KMS-11 (cell line): ENCODE measurements at regions not wholly inside any gene's neighbourhood (a gene's known extent, or its start where the extent isn't known, plus 50 kb on each side); places are given as distances from the start of the nearest gene placed in this dataset.
"Not testable (repeated sequence)": the region's sequence is repeated elsewhere in the genome, so short reads cannot be mapped to it uniquely, and the experiment has no call there.

Experiments used
- H2AFZ ChIP-seq: fragments of 200-600 bp; sonication (generic); 2 replicates; pipeline ENCODE4 v1.6.1; 2016; ENCODE audit warnings: antibody characterized with exemption, mixed run types, low read depth
- H3K27ac ChIP-seq: fragments of 200-600 bp; sonication (generic); 2 replicates; pipeline ENCODE4 v1.6.1; 2016; ENCODE audit warnings: mild to moderate bottlenecking, mixed run types
- H3K27me3 ChIP-seq: fragments of 200-600 bp; sonication (generic); 2 replicates; pipeline ENCODE4 v1.6.1; 2017; ENCODE audit warnings: mild to moderate bottlenecking, low read depth, mixed run types, moderate library complexity; ENCODE audit not compliant: insufficient read depth
- H3K36me3 ChIP-seq: fragments of 200-600 bp; sonication (generic); 2 replicates; pipeline ENCODE4 v1.6.1; 2017; ENCODE audit warnings: mild to moderate bottlenecking, mixed run types; ENCODE audit not compliant: insufficient read depth
- H3K4me1 ChIP-seq: fragments of 200-600 bp; sonication (generic); 2 replicates; pipeline ENCODE4 v1.6.1; 2016; ENCODE audit warnings: mild to moderate bottlenecking, low read depth, mixed run types; ENCODE audit not compliant: poor library complexity, severe bottlenecking
- H3K4me2 ChIP-seq: fragments of 200-600 bp; sonication (generic); 2 replicates; pipeline ENCODE4 v1.7.0; 2016; ENCODE audit warnings: mild to moderate bottlenecking, mixed run types
- H3K4me3 ChIP-seq: fragments of 200-600 bp; sonication (generic); IDR thresholded peaks from 2 replicates; pipeline ENCODE4 v1.6.1; 2017; ENCODE audit warnings: low read depth, low read length, mixed read lengths; ENCODE audit not compliant: insufficient read depth
- H3K79me2 ChIP-seq: fragments of 200-600 bp; sonication (generic); 2 replicates; pipeline ENCODE4 v1.6.1; 2016; ENCODE audit warnings: low read depth, mixed run types; ENCODE audit not compliant: insufficient read depth
- H3K9ac ChIP-seq: fragments of 200-600 bp; sonication (generic); 2 replicates; pipeline ENCODE4 v1.6.1; 2016; ENCODE audit warnings: mild to moderate bottlenecking, mixed run types
- H4K20me1 ChIP-seq: fragments of 200-600 bp; sonication (generic); 2 replicates; pipeline ENCODE4 v1.6.1; 2016; ENCODE audit warnings: mild to moderate bottlenecking, mixed run types; ENCODE audit not compliant: insufficient read depth
- CTCF ChIP-seq: fragments of 200-600 bp; sonication (generic); conservative IDR thresholded peaks from 2 replicates; pipeline ENCODE4 v1.6.1; 2017; ENCODE audit warnings: low read depth, mild to moderate bottlenecking, antibody characterized with exemption, low read length, moderate library complexity, mixed read lengths

- no peak overlapping the region for H3K27ac ChIP-seq
- no peak overlapping the region for H3K4me3 ChIP-seq
- no peaks in the 10 kb centered on the region for H3K4me1 ChIP-seq
- H4K20me1 ChIP-seq: no peaks in the 10 kb centered on the region
- no peaks in the 10 kb centered on the region for H3K36me3 ChIP-seq
- no peak overlapping the region for H3K4me2 ChIP-seq
- H3K27me3 ChIP-seq: no peaks in the 10 kb centered on the region
- H2AFZ ChIP-seq: no peak overlapping the region
- H3K79me2 ChIP-seq: no peaks in the 10 kb centered on the region
- no peak for TF ChIP-seq CTCF
- H3K9ac ChIP-seq: no peak overlapping the region
Observed at GRCh38 chr2:154565433-154565832, 133.1 kb upstream of the KCNJ3 start.

GRCh38 chr2:154568413-154568812, 130.1 kb upstream of the KCNJ3 start:
- H3K4me2 ChIP-seq: no peak overlapping the region
- no peak overlapping the region for H3K9ac ChIP-seq
- no peak for TF ChIP-seq CTCF
- no peaks in the 10 kb centered on the region for H4K20me1 ChIP-seq
- H3K27ac ChIP-seq: no peak overlapping the region
- H2AFZ ChIP-seq: no peak overlapping the region
- no peaks in the 10 kb centered on the region for H3K4me1 ChIP-seq
- no peaks in the 10 kb centered on the region for H3K27me3 ChIP-seq
- no peaks in the 10 kb centered on the region for H3K36me3 ChIP-seq
- no peaks in the 10 kb centered on the region for H3K79me2 ChIP-seq
- no peak overlapping the region for H3K4me3 ChIP-seq

GRCh38 chr2:154570501-154570900, 128.0 kb upstream of the KCNJ3 start:
- Histone ChIP-seq H2AFZ (no peak overlapping the region), H3K4me3 (no peak overlapping the region), H3K9ac (no peak overlapping the region), H3K79me2 (no peaks in the 10 kb centered on the region), H3K4me1 (no peaks in the 10 kb centered on the region), H3K27me3 (no peaks in the 10 kb centered on the region), H4K20me1 (no peaks in the 10 kb centered on the region), H3K36me3 (no peaks in the 10 kb centered on the region), H3K4me2 (no peak overlapping the region), H3K27ac (no peak overlapping the region)
- no peak for TF ChIP-seq CTCF

- not testable (repeated sequence) for H3K79me2 ChIP-seq, H3K27me3 ChIP-seq, H3K4me3 ChIP-seq, H3K4me1 ChIP-seq, H3K27ac ChIP-seq, H3K9ac ChIP-seq, H2AFZ ChIP-seq, H3K4me2 ChIP-seq, H4K20me1 ChIP-seq, H3K36me3 ChIP-seq
Observed at GRCh38 chr2:154576699-154577098, 121.8 kb upstream of the KCNJ3 start.

- no peak overlapping the region for H3K4me2 ChIP-seq
- H3K4me1 ChIP-seq: no peaks in the 10 kb centered on the region
- H3K79me2 ChIP-seq: no peaks in the 10 kb centered on the region
- no peak for TF ChIP-seq CTCF
- H3K27ac ChIP-seq: no peak overlapping the region
- no peaks in the 10 kb centered on the region for H3K36me3 ChIP-seq
- no peaks in the 10 kb centered on the region for H3K27me3 ChIP-seq
- H4K20me1 ChIP-seq: no peaks in the 10 kb centered on the region
- H2AFZ ChIP-seq: no peak overlapping the region
- H3K9ac ChIP-seq: no peak overlapping the region
- no peak overlapping the region for H3K4me3 ChIP-seq
Observed at GRCh38 chr2:154577390-154577789, 121.1 kb upstream of the KCNJ3 start.
